Bronchial epithelial cell (primary cell): ENCODE measurements at regions not wholly inside any gene's neighbourhood (a gene's known extent, or its start where the extent isn't known, plus 50 kb on each side); places are given as distances from the start of the nearest gene placed in this dataset.

Experiments used
- DNase-seq: peaks from one replicate; pipeline ENCODE4 v3.0.0-alpha.2; 2010; ENCODE audit warnings: low read depth
- FAIRE-seq: peaks from 2 replicates; lab custom pipeline; 2011; peaks lifted over from hg19 to GRCh38; lab: Jason Lieb, UNC
- H3K27me3 ChIP-seq: 2 replicates; pipeline ENCODE4 v1.5.1; 2011; ENCODE audit warnings: low read length; ENCODE audit not compliant: control insufficient read depth, insufficient read depth
- H3K36me3 ChIP-seq: 2 replicates; pipeline ENCODE4 v1.5.1; 2011; ENCODE audit warnings: low read length; ENCODE audit not compliant: control insufficient read depth, insufficient read depth
- H3K4me3 ChIP-seq: 2 replicates; pipeline ENCODE4 v1.5.1; 2011; ENCODE audit warnings: mild to moderate bottlenecking, low read depth, low read length, control low read depth
- TF ChIP-seq, protein P1 (sequence below): IDR thresholded peaks from 2 replicates; pipeline ENCODE4 v1.5.1; 2011; ENCODE audit warnings: mild to moderate bottlenecking, moderate library complexity, low read length, control low read depth, inconsistent platforms; ENCODE audit not compliant: insufficient read depth, severe bottlenecking

- no peaks in the 10 kb centered on the region for H3K27me3 ChIP-seq
- H3K36me3 ChIP-seq = no peaks in the 10 kb centered on the region
- TF ChIP-seq, protein P1, sequence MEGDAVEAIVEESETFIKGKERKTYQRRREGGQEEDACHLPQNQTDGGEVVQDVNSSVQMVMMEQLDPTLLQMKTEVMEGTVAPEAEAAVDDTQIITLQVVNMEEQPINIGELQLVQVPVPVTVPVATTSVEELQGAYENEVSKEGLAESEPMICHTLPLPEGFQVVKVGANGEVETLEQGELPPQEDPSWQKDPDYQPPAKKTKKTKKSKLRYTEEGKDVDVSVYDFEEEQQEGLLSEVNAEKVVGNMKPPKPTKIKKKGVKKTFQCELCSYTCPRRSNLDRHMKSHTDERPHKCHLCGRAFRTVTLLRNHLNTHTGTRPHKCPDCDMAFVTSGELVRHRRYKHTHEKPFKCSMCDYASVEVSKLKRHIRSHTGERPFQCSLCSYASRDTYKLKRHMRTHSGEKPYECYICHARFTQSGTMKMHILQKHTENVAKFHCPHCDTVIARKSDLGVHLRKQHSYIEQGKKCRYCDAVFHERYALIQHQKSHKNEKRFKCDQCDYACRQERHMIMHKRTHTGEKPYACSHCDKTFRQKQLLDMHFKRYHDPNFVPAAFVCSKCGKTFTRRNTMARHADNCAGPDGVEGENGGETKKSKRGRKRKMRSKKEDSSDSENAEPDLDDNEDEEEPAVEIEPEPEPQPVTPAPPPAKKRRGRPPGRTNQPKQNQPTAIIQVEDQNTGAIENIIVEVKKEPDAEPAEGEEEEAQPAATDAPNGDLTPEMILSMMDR = no peak
- H3K4me3 ChIP-seq = no peak overlapping the region
- DNase-seq (no peak), FAIRE-seq (no peak)
Observed at GRCh38 chr18:75530566-75531211, 103.2 kb upstream of the SMIM21 start.

DNA sequence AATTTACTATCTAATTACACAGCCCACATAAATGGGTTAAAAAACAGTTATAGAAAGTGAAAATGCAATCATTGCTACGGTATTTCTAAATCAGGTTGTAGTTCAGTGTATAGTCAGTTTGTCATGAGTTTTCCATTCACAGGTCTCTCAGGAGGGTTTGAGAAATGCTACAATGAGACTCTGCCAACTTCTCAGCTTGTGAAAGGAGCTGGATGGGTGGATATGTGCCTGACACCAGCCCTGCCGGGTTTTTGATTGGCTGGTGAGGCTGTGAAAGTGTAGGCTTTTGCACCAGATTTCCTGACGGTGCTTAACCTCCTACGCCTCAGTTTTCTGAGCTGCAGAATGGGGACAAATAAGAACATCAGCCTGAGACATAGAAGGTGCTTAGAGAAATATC, 102.6 kb upstream of the SMIM21 start:
- Histone ChIP-seq H3K36me3 (no peaks in the 10 kb centered on the region), H3K4me3 (no peak overlapping the region), H3K27me3 (no peaks in the 10 kb centered on the region)
- TF ChIP-seq, protein P1 = no peak
- no peak for DNase-seq
- no peak for FAIRE-seq

DNA sequence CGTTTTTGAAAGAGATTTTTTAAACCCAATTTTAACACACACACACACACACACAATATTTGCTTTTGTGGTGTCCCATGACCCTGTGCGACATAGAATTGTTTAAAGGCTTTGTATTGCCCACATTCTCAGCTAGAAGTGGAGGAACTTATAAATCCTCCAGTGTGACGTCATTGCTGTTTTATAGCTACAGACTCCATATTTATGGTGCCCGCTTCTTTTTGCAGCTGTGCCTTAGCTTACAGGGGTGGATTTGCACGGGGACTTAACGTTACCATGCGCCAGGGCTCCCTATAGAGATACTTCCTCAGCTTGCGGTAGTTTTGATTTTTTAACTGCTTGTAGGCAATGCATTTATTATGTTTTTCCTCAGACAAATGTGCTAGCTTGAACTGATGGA, 101.9 kb upstream of the SMIM21 start:
- FAIRE-seq = no peak
- Histone ChIP-seq H3K4me3 (no peak overlapping the region), H3K36me3 (no peaks in the 10 kb centered on the region), H3K27me3 (no peaks in the 10 kb centered on the region)
- DNase-seq = no peak
- TF ChIP-seq, protein P1 = no peak

- Histone ChIP-seq H3K27me3 (no peaks in the 10 kb centered on the region), H3K4me3 (no peak overlapping the region), H3K36me3 (no peaks in the 10 kb centered on the region)
- TF ChIP-seq, protein P1 = no peak
- no peak for FAIRE-seq
- DNase-seq = no peak
Observed at GRCh38 chr18:75527848-75528685, 100.6 kb upstream of the SMIM21 start.

DNA sequence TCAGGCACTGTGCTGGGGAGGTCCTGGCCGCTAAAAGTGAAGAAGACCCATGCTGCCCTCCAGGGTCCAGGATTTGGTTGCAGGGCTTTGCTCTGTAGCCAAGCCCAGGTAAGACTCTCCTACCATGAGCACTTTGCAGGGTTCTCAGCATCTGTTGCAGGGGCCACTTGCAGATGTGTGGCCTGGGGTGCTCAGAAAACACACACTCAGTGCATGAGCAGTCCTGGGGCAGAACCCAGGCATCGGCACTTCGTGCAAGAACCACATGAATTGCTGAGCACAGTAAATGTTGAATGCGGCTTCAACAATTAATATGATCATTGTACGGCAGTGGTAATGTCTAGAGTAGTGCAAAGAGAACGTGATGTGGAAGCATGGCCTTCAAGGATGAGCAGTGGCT, 98.5 kb upstream of the SMIM21 start:
- H3K27me3 ChIP-seq = no peaks in the 10 kb centered on the region
- TF ChIP-seq, protein P1 = no peak
- H3K36me3 ChIP-seq = no peaks in the 10 kb centered on the region
- no peak overlapping the region for H3K4me3 ChIP-seq
- DNase-seq (no peak), FAIRE-seq (no peak)
